ENCODE measurements at regions not wholly inside any gene's neighbourhood (a gene's known extent, or its start where the extent isn't known, plus 50 kb on each side); places are given as distances from the start of the nearest gene placed in this dataset.
A peak's percentile ranks its signal among the peaks of the same experiment; 100 is the strongest.
"Not testable (repeated sequence)": the region's sequence is repeated elsewhere in the genome, so short reads cannot be mapped to it uniquely, and the experiment has no call there.

GRCh38 chr12:116361414-116362223 is 84.1 kb upstream of the MED13L start:
- DNase-seq = peak; percentile 57

GRCh38 chr12:116365114-116365513 is 87.6 kb upstream of the MED13L start:
- no peak for DNase-seq

GRCh38 chr12:116365606-116366455 is 88.3 kb upstream of the MED13L start:
- DNase-seq = no peak

- peak; percentile 57 for DNase-seq
Observed at GRCh38 chr12:116366456-116366776, 88.9 kb upstream of the MED13L start.

GRCh38 chr12:116366824-116367223 is 89.3 kb upstream of the MED13L start:
- no peak for DNase-seq

- no peak for DNase-seq
Observed at GRCh38 chr12:116368196-116369194, 91.0 kb upstream of the MED13L start.

GRCh38 chr12:116370004-116370404 is 92.5 kb upstream of the MED13L start:
- DNase-seq = no peak

- no peak for DNase-seq
Observed at GRCh38 chr12:116370886-116371580, 93.5 kb upstream of the MED13L start.

GRCh38 chr12:116372815-116373214 is 95.3 kb upstream of the MED13L start:
- DNase-seq = peak; percentile 43

GRCh38 chr12:116373572-116374206 is 96.2 kb upstream of the MED13L start:
- no peak for DNase-seq

GRCh38 chr12:116374207-116374606 is 96.7 kb upstream of the MED13L start:
- no peak for DNase-seq

- DNase-seq = no peak
Observed at GRCh38 chr12:116375278-116375842, 97.9 kb upstream of the MED13L start.

GRCh38 chr12:116376354-116377193 is 99.1 kb upstream of the MED13L start:
- peak; percentile 92 for DNase-seq

- not testable (repeated sequence) for DNase-seq
Observed at GRCh38 chr12:116377194-116377571, 99.7 kb upstream of the MED13L start.

- no peak for DNase-seq
Observed at GRCh38 chr12:116378002-116378401, 100.5 kb upstream of the MED13L start.

- DNase-seq = no peak
Observed at GRCh38 chr12:116380108-116380507, 102.6 kb upstream of the MED13L start.

- not testable (repeated sequence) for DNase-seq
Observed at GRCh38 chr12:116380740-116381139, 103.2 kb upstream of the MED13L start.

- DNase-seq = no peak
Observed at GRCh38 chr12:116381240-116381743, 103.8 kb upstream of the MED13L start.

- DNase-seq = peak; percentile 91
Observed at GRCh38 chr12:116381744-116382685, 104.5 kb upstream of the MED13L start.

All from dermis blood vessel endothelial cell (primary cell).